Activated effector memory CD4-positive, alpha-beta T cell treated with anti-CD3 and anti-CD28 coated beads, Interleukin-2, amount 50 U/mL, for 16 hours (primary cell): ENCODE measurements at regions not wholly inside any gene's neighbourhood (a gene's known extent, or its start where the extent isn't known, plus 50 kb on each side); places are given as distances from the start of the nearest gene placed in this dataset.

Experiments
- DNase-seq: peaks from one replicate; pipeline ENCODE4 v3.0.0-alpha.2; 2020

GRCh38 chr2:145503511-145503910, 983.6 kb upstream of the ZEB2 start:
- no peak for DNase-seq

- no peak for DNase-seq
Measured at GRCh38 chr2:145501920-145502319, 982.0 kb upstream of the ZEB2 start.

GRCh38 chr2:145495590-145495989, 975.7 kb upstream of the ZEB2 start:
- no peak for DNase-seq

- no peak for DNase-seq
Measured at GRCh38 chr2:145494441-145494840, 974.5 kb upstream of the ZEB2 start.

- DNase-seq = no peak
Measured at GRCh38 chr2:145488571-145488970, 968.7 kb upstream of the ZEB2 start.

- DNase-seq = no peak
Measured at GRCh38 chr2:145484448-145485097, 964.7 kb upstream of the ZEB2 start.

DNA sequence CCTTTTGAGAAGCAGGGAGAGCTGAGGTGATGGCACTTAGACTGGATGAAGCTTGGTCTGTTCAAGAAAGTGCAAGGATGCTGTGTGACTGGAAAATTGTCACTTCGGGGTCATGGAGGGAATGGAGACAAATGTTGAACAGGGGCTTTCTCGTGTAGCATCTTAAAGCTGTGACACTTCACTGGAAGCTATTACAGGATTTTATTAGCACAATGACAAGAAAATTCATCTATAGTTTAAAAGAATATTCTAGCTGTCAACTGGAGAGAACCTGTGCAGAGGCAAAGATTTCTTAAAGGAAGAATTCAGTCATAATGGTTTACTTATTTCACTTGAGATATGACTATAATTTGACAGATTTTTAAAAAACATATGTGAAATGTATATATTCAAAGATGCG, 963.9 kb upstream of the ZEB2 start:
- no peak for DNase-seq

- DNase-seq = no peak
Measured at GRCh38 chr2:145481334-145481922, 961.5 kb upstream of the ZEB2 start.

DNA sequence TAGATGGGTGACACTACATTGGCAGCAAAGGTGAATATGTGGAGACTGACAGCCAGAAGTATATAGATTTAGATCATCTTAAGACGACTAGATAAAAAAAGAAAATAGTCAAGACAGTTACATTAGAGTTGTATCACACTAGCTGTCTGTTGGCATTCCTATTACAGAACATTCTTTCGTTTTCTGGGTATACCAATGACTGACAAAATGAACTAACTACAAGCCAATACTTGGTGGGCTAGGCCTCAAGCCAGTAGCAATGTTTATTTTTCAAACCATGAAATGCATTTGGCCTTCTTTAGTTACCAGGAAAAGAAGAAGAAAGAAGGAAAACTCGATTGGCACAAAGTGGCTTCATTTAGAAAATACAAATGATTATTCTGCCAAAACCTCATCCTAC, 944.9 kb upstream of the ZEB2 start:
- no peak for DNase-seq

DNA sequence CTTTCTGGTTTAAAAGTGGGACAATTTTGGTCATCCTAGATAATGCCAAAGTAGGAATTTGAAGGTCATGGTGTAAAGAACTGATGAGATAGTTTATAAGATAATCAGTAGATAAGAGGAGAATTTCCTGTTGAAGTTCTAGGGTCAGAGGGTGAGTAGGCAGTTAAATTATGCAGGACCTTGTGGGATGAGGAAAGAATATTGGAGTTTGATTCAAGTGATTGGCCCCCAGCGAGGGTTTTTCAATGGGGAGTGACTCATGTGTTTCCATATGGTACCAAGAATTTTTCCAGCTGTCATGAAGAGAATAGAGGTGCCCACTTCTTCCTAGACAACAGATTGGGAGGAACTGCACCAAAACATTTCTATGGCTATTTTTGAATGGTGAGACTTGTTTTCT, 940.2 kb upstream of the ZEB2 start:
- DNase-seq = no peak

- no peak for DNase-seq
Measured at GRCh38 chr2:145431181-145431951, 911.4 kb upstream of the ZEB2 start.

GRCh38 chr2:145423809-145424208, 903.9 kb upstream of the ZEB2 start:
- DNase-seq = no peak

DNA sequence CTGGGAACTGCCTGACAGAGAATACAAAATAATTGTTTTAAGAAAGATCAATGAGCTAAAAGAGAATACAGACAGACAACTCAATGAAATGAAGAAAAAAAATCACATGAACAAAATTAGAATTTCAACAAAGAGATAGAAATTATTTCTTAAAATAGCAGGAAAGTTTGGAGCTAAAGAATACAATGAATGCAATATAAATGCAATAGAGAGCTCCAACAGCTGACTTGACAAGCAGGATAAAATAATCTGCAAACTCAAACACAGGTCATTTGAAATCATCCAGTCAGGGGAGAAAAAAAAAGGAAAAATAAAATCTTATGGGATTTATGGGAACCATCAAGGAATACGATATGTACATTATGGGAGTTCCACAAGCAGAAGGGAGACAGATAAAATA, 902.7 kb upstream of the ZEB2 start:
- DNase-seq = no peak

GRCh38 chr2:145421841-145422240, 901.9 kb upstream of the ZEB2 start:
- no peak for DNase-seq

- no peak for DNase-seq
Measured at GRCh38 chr2:145416640-145417039, 896.7 kb upstream of the ZEB2 start.

GRCh38 chr2:145415151-145415550, 895.2 kb upstream of the ZEB2 start:
- no peak for DNase-seq

DNA sequence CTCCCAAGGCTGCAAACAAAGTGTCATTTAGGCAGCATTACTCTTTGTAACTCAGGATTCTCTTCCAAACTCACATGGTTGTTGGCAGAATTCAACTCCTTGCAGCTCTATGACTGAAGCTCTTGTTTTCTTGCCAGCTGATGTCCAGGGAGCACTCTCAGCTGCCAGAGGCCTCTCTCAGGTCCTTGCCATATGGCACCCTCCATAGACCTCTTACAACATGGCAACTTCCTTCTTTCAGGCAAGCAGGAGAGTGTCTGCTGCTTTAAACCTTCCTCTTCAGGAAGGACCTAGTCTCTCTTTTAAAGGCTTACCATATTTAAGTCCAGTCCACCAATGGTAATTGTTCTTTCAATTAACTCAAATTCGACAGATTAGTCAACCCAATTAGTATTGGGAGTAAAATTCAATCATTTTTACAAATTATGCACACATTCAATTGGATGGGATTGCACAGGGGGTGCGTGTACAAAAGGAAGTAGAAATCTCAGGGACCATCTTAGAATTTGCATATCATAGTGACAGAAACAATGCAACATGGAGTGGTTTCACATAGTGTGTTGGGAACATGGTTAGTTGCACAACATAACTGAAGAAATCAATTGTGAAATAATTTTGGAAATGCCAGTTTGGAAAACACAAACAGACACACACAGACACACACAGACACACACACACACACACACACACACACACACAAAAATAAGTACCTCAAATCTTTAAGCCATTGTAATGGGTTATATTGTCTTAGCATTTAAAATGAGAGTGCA, 893.5 kb upstream of the ZEB2 start:
- no peak for DNase-seq

GRCh38 chr2:145412155-145412554, 892.2 kb upstream of the ZEB2 start:
- DNase-seq = no peak

GRCh38 chr2:145411493-145411892, 891.6 kb upstream of the ZEB2 start:
- no peak for DNase-seq

DNA sequence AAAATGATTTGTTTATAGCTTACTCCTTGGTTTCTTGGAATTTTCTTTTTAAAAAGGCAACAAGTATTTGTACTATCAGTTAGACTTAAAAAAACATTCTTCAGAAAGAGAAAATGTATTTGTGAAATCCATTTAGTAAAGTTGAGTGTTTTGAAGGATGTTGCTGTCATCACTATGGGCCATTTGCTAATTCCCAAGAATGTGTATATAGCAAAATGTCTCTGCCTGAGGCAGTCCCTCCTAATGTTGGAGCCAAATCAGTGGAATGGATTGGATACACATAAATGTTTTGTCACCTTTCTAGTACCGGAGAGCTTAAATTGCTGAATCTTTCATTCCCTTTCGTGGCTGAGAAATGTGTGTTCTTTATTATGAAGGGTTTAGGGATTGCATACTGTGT, 890.2 kb upstream of the ZEB2 start:
- no peak for DNase-seq

DNA sequence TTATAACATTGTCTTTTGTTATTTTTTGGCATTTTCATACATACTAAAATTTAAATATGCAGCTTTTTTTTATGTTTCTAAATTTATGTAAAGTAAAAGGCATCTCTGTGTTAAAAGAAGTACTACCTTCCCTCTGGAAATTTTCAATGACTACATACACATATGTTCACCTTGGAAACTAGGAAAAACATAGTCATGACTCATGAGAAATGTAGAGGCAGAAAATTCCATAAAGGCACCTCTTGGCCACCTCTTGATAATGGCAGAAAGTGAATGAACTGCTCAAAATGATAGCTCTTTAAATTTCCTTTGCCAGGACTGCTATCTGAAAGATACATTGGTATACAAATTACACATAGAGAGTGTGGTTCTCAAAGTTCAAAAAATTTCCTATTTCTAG, 889.1 kb upstream of the ZEB2 start:
- no peak for DNase-seq

DNA sequence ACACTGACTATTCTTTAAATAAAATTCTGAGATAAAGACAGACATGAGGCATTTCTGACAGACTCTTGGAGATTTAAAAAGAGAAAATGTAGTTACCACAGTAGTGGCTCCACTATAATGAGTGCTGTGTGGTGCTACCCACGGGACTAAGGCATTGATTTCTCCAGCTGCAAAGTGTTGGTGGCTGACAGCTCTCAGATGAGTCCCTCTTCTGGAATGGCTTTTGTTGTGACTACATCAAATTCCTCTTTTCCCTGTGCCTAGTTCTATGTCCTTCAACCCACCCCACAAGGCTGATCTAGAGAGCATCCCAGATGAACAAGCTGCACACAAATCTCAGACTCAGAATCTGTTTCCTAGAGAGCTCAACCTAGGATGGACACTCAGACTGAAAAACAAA, 884.8 kb upstream of the ZEB2 start:
- no peak for DNase-seq

DNA sequence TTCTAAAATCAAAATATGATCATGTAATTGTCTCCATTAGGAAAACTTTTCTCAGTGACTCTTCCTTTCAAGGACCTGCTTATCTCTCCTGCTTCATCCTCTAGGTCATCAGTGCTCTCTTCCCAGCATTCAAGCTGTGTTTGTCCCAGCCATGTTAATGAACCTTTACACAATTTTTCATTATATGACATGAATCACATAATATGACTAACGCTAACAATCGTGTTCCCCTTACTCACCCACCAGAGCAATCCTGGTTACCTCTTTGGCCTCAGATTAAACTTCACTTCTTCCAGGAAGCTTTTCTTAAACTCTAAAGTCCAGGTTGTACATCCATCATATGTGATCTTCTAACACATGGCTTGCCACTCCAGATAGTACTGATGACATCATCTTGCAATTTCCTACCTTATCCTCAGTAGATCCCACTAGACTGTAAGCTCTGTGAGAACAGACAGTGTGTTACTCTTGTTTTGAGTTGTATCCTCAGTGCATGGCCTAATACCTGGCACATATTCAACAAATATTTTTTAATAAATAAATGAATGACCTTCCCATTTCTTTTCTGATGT, 882.9 kb upstream of the ZEB2 start:
- no peak for DNase-seq
